Stimulated activated CD4-positive, alpha-beta T cell treated with anti-CD3 and anti-CD28 coated beads, TNF-alpha, amount 100 ng/mL, for 48 hours (primary cell): ENCODE measurements at regions not wholly inside any gene's neighbourhood (a gene's known extent, or its start where the extent isn't known, plus 50 kb on each side); places are given as distances from the start of the nearest gene placed in this dataset.

Experiments used
- DNase-seq, 3 donors: peaks; one replicate each; pipeline ENCODE4 v3.0.0-alpha.2; 2020; ENCODE audit warnings: low read depth in 3 of 3

DNA sequence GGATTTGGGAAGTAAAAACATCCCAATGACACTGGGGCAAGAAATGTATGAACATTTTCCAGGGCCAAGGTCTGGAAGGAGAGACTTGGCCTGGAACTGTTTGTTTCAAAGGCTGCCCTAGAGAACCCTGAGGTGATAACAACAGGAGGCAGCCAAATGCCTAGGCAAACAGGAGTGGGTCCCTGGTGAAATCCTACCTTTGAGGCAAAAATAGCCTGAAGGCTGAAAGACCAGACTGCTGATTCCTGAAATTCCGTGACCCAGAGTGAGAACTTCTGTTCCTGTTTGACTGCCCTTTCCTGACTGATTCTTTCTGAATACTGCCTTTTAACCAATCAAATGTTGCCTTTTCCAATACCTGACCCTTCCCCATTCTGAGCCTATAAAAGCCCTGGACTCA is 196.4 kb downstream of the NSUN3 start:
- no peak for DNase-seq

DNA sequence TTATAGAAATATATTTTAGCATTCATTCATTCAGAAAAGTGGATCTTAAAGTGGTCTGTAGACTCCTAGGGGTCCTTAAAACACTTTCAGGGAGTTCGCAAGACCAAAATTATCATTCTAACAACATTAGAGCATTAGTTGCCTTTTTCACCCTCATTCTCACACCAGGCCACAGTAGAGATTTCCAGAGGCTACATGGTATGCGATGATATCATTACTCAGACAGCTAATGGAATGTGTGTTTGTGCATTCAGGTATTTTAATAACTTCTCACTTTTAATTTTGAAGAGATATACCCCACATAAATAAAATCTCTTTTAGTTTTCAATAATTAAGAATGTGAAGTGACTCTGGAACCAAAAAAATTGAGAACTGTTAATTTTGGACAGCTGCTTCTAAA is 206.9 kb downstream of the NSUN3 start:
- DNase-seq = no peak

DNA sequence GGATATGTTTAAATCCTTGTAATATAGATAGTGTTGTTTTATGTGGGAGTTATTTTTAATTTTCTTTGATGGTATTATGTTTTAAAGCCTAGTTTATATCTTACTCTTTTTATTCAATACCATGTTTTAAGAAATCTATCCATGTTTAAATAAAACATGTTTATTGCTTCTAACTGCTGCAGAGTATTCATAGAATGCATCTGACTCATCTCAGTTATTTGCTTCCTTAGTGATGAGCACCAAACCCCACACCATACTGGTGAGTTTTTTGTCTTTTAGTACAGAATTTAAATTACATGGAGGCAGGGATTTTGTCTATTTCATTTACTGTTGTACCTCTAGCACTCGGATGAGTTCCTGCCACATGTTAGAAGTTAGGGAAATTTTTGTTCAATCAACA is 209.2 kb downstream of the NSUN3 start:
- no peak for DNase-seq

DNA sequence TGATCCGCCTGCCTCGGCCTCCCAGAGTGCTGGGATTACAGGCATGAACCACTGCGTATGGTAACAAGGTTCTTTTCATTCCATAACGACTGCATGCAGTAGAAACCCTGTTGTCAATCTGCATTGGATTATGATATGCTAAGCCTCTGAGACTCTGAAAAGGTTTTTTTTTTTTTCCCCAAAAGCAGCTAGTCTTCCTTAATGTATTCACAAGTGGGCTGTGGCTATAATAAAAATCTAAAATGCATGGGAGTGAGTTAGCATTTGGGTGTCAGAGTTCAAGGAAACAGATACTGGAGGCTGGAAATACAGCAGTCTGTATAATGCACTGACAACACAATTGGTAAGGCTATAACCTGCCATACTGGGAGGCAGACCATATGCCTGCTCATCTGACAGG is 218.1 kb downstream of the NSUN3 start:
- no peak for DNase-seq

DNA sequence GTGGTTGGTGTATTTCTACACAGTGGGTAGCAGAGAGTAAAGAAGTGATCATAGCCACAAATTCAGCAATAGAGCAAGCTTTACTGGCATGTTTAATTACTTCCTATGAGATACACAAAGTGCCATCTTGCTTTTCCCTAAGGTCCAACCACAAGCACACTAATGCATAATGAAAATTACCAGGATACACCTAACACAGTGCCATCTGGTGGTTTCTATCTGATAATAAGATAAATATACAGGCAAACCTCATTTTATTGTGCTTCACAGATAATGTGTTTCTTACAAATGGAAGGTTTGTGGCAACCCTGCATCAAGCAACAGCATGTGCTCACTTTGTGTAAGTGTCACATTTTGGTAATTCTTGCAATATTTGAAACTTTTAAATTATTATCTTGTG is 223.0 kb downstream of the NSUN3 start:
- no peak for DNase-seq

DNA sequence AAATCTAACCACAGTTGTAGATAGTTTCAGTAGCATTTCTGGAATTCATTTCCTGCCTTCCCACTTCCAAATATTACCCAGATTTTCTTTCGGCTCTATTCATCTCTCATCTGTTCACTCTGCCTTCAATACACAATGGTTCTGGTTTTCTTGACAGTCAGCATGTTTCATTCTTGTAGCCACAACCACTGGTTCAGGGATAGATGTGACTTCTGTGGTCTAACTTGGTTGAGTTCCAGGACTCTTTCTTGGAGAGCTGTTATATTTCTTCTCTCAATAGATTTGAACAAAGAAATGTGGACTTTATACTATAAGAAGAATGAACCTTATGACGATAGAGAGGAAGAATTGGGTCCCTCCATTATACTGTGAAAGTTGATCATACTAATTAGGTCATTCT is 228.8 kb downstream of the NSUN3 start:
- DNase-seq = no peak

DNA sequence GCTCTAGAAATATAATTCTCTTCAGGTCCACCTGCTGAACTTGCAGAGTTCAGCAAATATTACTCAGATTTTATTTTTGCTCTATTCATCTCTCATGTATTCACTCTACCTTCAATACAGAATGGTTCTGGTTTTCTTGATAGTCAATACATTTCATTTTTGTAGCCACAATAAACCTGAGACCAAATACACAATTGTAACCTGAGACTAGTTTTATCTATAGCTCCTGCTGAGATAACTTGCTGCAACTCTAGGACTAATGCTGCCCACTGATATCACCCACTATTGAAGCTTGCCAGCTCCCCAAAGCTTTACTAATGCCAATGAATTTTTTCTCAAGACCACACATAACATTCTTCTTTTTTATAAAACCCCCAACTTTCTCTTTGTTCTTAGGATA is 229.3 kb downstream of the NSUN3 start:
- no peak for DNase-seq

DNA sequence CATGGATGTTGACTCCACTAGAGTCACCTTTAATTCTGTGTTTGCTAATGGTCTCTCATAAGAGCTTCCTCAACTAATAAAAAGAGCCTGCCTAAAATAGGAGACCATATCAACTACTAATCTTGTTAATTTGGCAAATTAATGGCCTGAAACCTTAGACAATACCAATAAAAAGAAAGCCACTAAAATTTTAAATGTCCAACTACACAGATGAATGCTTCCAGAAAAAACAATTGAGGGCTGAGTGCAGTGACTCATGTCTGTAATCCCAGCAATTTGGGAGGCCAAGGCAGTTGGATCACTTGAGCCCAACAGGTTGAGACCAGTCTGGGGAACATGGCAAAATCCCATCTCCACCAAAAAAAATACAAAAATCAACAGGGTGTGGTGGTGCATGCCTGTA is 230.9 kb downstream of the NSUN3 start:
- no peak for DNase-seq

DNA sequence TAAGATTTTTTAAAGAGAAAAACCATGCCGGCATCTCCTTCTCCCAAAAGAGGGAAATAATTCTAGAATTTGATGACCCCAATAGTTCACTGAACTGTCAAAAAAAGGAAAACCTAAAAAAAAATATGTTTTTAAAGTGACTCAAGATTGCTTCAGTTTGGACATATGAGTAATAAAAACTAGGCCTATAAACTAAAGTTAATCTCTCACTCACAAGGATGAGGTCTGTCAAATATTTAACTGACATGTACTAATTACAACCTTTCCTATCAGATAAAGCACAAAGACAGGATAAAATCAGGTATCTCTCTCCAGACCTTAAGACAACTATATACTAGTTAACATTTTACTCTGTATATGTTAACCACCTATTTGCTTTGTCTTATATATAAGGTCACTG is 231.9 kb downstream of the NSUN3 start:
- DNase-seq = no peak

DNA sequence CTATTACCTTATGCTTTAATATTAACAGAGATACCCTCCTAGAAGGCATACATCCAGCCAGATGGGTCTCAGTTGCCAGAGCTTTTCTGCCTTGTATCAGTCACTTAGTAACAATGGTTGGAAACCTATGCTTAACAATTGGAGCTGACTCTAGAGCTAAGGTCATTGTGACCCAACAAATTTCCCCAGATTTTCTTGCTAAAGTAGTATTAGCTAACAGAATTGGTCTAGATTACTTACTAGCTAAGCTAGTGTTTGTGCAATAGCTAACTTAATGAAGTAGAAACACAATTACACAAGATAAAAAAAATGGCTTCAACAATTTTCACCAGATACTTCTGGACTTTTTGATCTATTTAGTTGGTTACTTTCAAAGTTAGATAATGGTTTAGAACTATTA is 236.9 kb downstream of the NSUN3 start:
- no peak for DNase-seq

DNA sequence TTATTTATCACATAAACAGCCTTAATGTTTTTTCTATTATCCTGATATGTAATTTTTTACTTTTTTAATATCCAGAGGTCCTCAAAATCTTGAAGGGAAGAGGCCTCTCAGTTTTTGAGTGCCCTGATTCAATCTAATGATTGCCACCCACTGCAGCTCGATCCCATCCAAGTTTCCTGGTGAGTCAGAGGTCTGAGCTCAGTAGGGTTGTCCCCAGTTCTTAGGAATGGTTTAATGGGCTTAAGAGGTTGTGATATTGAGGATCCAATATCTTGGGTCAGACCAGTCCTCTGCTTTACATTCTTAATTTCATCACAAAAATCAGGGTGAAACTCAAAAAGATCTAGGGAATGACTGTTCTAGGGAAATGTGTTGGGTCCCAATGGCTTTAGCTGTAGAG is 238.5 kb downstream of the NSUN3 start:
- DNase-seq = no peak

DNA sequence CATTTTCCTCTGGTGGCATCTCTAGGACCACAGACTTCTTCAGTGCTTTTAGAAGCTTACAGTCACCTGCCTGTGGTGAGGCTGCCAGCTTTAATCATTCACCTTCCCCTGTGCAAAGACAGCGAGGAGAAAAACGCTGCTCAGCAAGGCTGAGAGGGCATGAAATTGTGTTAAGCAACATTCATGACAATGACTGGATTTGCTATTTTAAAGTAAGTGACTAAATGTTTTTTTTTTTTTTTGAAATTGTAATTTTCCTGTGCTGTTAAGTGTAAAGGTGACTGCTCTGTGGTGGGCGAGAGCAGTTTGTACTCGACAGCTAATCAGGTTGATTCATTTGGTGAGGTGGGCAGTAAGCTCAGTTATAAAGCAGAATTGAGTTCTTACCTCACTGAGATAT is 240.4 kb downstream of the NSUN3 start:
- no peak for DNase-seq

DNA sequence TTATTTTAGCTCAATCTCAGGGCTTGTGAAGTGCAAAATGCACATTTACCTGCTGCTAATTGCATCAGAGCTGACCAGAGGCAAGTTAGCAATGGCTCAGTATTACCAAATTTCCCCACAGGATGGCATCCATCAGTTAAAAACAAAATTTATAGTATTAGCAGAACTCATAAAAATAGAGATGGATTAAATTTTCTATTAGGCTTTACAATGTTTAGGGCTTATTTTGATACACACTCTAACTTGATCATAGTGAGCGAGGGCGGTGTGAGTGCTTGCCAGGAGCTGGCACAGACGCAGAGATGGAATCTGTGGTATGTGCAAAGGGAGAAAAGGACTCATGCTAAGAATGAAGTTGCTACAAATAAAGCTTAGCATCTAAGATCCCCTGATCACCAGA is 241.0 kb downstream of the NSUN3 start:
- DNase-seq = no peak

DNA sequence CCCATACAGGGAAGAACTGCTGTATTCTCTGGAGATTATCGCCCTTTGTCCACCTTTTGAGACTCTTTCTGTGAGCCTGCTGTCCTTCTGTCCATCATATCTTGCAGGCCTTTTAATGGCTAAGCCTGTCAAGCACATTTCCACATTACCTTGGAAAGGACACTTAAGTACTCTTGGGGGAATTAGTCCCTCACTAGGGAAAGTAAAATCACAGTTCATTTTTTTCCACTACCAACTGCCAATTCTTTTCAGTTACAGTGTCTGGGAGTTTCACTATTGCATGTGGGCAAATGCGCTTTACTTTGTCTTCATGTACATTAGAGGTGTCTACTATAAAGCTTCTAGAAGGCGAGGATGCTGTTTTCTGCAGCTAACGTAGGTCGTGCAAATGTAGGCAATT is 242.1 kb downstream of the NSUN3 start:
- no peak for DNase-seq

DNA sequence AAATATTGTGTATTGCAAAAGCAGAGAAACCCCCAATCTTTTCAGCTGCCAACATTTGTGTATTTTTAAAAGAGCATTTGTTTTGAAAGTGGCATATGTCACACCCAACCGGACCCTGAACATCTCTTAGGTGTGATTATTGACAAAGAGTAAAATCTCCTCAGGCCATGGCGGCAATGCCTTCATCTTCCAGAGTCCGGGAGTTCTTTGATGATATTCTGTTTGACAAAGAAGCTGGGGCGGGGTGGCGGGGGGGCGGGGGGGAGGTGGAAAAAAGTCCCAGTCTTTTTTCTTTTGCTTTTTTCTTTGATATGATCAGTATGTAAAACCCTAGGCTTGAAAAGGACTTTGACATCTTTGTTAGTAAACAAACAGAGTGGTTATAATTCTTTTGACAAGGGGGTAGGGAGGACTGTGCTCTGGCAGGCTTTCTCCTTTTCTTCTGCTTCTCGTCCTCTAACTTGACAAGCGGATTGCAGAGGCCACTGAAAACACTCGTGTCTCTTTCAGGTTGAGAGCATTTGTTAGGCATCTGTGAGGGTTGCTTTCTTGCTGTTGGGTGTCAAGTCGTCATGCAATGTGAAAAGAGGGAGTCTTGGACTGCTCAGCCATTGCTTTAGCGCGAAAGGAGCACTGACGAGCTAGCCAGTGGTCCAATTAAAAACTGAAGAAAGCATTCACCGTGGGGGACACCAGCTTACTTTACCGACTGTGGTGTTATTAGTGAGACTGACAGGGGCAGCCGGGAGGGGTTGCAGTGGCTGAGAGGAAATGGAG is 243.2 kb downstream of the NSUN3 start:
- no peak for DNase-seq

DNA sequence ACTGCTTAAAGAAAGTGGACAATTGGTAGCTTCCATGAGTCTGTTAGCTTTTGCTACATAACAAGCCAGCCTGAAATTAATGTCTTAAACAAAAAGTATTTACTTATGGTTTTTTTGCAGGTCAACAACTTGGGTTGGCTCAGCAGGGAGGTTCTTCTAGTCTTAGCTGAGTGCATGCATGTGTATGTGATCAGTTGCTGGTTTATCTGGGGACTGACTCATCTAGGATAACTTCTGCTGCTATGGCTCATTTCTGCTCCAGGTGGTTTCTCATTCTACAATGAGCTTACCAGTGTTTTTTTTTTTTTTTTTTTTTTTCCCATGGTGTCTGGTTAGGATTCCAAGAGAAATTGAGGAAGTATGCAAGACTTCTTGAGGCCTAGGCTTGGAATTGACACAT is 244.7 kb downstream of the NSUN3 start:
- DNase-seq = no peak

DNA sequence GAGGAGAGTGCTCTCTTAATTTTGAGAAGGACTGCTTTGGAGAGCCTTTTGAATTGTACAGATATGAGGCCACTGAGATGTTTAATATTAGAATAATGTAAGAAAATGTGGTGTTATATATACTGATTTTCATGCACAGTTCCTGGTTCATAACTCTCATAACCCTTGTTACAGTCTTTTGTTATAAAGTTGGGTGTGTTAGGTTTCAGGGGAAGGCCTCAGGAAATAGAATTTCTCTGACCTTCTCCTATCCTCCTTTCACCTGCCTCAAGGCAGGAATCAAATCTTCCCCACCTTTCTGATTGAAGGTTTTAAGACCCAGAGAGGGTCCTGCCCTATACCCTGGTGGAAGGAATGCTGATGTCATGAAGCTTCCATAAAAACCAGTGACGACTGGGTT is 245.9 kb downstream of the NSUN3 start:
- no peak for DNase-seq

DNA sequence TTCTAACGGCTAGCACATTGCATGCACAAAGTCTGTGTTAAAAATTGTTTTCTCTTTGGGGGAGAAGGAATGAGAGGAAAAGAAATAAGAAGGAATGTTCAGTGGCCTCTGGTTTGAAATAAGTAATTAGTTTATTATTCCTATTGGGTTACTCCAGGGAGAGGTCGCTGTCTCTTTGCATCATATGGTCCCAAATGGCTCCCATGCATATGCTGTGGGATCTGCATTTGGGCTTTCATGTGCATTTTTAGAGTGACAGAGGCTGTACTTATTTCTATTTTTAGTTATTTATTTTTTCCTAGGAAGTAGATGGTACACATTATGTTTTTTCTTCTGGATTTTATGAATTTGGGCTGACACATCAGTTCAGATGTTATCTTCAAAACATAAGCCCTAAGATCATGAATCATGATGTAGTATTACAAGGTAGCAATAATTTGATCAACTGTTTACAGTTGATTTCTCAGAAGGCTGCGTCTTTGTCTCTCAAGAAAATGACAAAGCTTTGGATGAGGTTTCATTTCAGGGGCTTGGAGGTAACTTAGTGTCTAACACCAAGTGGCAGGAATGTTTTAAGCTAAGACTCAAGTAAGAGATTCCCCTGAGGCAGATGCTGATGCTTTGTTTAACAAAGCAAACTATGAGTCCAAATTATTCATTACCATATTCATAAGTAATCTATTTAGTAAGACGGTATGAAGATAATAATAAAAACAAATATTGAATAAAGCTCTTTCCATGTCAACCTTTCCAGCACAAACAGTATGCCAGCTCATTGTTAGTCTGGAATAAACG is 247.7 kb downstream of the NSUN3 start:
- DNase-seq = no peak

DNA sequence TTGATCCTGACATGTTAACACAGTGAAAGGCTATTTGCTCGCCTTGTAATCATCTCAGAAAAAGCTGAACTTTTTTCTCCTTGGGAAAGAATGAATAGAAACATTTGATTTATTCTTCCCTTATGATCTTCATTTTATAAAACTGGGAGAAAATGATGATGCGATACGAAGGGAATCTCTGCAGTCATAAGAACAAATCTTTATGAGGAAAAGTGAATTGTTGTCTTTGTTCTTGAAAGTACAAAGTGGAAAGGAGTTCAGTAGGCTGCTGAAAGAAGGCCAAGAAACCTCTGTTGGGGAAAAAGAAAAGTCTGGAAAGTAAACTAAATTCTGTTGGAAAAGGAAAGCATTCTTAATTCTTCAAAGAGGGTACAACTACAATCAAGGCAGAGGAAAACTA is 248.8 kb downstream of the NSUN3 start:
- DNase-seq = no peak

DNA sequence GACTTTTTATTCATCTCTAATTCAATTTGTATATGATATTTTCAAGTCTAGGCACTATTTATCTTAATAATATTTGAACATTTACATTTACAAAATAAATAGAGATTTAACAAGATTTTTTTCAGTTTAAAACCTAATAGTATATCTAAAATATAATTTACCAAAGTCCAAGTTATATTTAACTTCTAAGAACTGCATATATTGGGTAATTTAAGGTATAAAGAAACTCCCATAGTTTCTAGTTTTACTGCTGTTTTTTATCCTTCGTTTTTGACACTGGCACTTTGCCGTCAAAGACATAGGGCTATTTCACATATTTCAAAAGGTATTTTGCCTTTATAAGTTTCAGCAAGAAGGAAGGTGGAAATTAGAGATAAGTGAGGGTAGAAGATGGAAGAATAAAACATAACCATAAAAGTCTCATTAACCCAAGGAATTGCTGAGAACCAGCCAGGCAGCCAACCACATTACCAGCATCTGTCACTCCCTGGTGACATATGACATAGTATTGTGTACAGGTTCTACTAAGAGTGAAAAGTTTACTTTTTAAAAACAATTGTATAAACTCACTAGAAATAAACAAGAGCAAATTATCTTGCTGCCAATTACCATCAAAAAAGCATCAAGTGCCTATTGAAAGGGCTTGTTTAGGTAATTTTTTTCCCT is 251.5 kb downstream of the NSUN3 start:
- no peak for DNase-seq

DNA sequence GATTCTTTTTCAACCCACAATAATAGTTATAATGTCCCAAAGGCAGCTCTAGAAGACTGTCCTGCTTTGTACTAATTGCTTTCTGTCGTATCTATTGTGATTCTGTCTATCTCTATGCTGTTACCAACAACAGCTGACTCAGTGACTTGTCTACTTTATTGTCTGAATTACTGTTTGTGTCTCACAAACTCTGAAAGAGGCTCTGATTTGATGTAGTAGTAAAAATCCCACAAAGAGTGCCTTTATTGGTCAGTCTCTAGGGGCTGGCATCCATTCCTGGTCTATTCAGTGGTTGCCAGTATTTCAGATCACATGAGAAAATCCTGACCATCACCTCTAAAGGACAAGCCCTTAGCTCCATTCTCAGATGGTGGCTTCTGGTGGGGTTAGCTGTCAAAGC is 254.2 kb downstream of the NSUN3 start:
- DNase-seq = no peak

DNA sequence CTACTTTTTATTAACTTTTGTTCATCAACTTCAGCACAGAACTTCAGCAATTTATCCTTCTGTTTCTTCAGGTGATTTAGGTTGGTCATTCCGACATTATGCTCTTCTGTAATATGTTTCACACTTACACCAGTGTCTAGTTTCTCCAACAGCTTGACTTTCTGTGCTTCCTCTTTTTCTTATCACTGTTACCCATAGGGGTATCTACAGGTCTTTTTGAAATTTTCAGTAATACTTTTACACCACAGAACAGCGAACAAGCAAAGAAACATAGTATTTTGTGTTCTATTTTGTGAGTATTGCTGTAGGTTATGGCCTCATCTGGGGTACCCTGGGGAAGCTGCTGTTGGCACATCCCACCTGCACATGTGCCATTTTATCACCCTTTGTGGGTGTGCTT is 260.7 kb downstream of the NSUN3 start:
- DNase-seq = no peak

DNA sequence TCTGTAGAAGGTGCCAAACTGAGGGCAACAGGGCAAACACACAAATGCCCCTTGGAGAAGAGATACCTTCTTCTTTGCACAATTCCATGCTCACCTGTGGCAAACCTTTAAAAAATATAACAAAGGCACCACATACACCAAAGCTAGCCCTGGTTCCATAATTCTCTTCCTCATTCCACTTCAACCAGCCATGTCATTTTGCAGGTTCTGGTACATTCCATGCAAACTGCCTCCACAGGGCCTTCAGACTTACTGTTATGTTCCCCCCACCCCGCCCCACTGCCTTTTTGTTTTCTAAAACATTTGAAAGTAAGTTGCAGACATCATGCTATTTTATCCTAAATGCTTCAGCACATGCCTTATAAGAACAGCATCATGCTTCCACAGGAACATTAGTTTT is 269.0 kb downstream of the NSUN3 start:
- DNase-seq = no peak
